Kidney glomerular epithelial cell (primary cell): ENCODE measurements at regions not wholly inside any gene's neighbourhood (a gene's known extent, or its start where the extent isn't known, plus 50 kb on each side); places are given as distances from the start of the nearest gene placed in this dataset.
"Not testable (repeated sequence)": the region's sequence is repeated elsewhere in the genome, so short reads cannot be mapped to it uniquely, and the experiment has no call there.

Experiments used
- DNase-seq: peaks from one replicate; lab custom pipeline; 2025; lab: John Stamatoyannopoulos, UW

DNA sequence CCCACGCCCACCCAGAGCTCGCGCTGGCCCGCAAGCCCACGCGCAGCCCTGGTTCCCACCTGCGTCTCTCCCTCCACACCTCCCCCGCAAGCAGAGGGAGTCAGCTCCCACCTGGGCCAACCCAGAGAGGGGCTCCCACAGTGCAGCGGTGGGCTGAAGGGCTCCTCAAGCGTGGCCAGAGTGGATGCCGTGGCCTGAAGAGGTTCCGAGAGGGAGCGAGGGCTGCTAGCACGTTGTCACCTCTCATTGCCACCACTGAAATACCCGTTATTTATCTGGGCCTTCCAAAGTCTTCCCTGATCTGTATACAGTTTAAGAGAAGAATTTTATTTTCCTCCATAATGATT is 88.3 kb upstream of the MYLIP start:
- no peak for DNase-seq

DNA sequence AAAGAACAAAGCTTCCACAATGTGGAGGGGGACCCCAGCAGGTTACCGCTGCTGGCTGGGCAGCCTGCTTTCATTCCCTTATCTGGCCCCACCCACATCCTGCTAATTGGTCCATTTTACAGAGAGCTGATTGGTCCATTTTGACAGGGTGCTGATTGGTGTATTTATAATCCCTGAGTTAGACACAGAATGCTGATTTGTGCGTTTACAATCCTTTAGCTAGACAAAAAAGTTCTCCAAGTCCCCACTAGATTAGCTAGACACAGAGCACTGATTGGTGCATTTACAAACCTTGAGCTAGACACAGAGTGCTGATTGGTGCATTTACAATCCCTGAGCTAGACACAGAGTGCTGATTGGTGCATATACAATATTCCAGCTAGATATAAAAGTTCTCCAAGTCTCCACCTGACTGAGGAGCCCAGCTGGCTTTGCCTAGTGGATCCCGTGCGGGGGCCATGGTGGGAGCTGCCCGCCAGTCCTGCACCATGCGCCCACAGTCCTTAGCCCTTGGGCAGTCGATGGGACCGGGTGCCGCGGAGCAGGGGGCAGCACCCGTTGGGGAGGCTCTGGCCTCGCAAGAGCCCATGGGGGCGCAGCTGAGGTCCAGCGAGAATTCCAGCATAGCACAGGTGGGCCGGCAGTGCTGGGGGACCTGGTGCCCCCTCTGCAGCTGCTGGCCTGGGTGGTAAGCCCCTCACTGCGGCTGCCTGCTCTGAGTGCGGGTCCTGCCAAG is 88.8 kb upstream of the MYLIP start:
- not testable (repeated sequence) for DNase-seq

DNA sequence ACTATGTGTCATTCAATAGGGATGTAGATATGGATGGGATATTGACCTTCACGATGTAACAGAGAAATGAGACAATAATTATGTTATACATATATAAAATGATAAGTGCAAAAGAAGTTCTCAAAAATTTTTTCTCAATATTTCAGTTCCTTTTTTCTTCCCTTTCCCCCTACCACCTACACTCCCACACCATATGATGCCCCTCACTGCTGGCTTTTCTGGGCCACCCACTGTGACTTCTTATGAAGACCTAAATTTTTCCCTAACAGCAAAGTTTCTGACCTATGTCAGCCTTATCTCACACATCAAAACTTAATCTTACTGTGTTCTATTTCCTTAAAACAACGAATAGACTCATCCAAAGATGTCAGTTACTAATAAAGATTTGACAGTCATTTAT is 89.9 kb upstream of the MYLIP start:
- no peak for DNase-seq

DNA sequence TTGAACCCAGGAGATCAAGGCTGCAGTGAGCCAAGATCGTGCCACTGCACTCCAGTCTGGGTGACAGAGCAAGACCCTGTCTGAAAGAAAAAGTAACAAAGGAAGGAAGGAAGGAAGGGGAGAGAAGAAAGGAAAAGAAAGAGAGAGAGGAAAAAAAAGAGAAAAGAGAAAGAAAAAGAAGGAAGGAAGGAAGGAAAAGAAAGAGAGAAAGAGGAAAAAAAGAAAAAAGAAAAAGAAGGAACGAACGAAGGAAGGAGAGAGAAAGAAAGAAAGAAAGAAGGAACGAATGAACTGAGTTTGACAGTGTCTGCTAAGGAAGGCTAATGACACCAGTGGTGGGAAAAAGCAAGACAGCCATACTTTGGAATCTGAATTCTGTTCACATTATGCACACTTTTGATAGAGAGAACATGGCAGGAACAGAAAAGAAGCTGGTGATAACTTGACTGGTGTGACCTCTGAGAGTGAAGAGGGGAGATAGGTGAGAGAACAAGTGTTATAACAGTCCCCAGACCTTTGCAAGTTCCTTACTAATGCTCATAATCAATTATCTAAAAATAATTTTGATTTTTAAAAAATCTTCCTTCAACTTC is 93.3 kb upstream of the MYLIP start:
- no peak for DNase-seq

DNA sequence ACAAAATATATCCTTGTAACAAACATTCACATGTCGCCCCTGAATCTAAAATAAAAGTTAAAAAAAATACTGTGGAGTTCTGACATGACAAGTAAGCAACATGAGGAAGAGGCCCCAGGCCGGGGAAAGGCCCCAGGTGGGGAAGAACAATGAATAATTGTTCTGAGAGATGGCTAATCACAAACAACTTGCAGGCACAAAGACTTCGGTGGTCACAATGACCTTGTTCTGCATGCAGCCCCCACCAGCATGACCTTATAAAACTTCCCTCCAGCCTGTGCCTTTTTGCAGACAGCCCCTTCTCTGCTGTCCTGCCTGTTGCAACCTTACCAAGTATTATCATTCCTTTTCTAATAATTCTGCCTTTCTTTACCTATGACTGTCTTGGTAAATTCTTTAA is 95.7 kb upstream of the MYLIP start:
- DNase-seq = no peak

DNA sequence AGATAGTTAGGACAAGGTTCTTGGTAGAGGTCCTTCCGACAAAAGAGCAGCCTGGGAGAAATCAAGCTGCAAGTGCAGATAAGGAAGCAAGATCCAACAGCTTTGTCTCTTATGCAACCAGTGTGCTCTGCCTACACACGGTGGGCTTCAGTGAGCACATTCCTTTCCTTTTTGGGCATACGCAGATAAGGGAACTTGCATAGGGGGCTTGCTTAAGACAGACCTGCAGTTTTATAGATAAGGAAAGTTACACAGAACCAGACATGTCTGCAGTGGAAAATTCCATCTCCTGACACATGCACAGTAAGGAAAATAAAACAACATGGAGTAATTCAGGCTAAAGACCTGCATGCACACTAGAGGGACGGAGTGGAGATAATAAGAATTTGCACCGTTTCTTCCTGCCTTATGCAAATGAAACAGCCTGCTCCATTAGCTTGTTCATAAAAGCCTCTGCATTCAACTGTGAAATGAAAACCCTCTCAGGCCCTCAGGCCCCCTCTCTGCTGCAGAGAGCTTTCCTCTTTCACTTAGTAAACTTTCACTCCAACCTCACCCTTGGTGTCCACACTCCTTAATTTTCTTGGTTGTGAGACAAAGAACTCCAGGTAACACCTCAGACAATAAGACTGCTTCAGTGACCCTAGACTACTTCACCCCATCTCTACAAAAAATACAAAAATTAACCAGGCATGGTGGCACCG is 97.5 kb upstream of the MYLIP start:
- no peak for DNase-seq

DNA sequence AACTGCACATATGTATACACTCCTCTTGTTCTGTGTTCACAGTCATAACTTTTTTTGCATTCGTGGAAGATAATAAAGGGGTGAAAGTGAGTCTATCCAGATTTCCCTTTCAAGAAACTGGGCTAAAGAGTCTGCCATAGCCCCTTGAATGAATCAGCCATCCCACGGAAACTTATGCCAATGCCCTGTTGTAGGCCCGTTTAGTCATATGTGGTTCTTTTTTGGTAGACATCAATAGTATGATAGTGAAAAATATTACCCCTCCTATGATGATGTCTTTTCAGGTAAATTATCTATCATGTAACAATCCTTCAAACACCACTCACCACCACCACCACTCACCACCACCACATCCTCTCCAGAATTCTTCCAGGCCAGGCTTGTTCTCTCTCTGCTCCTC is 99.9 kb upstream of the MYLIP start:
- DNase-seq = no peak

DNA sequence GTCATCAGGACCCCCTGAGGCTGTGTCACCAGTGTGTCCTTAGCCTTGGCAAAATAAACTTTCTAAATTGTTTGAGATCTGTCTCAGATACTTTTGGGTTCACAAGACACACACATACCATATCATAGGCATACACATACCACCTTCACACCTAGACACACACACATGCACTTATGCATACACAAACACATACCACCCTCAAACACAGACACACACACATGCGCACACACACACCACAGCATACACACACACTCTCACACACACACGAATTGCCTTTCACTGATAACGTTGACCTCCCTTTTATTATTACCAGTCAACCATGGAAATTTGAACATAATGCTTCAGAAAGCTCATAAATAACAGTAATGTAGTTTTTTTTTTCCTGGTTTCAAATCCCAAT is 108.6 kb upstream of the MYLIP start:
- DNase-seq = no peak

DNA sequence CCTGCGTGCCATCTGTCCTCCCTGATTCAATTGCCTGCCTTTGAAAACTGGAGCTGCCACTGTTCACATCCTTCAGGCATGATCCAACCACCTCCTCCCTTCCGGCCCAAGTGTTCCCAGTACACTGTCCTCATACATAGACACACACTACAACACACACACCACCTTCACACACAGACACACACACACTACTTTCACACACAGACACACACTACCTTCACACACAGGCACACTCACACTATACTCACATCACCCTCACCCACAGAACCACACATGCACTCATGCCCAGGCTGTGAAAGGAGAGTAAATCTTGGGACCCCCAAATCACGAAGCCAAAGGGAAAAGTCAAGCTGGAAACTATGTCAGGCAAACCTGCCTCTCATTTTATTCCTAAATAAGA is 109.4 kb upstream of the MYLIP start:
- DNase-seq = no peak

DNA sequence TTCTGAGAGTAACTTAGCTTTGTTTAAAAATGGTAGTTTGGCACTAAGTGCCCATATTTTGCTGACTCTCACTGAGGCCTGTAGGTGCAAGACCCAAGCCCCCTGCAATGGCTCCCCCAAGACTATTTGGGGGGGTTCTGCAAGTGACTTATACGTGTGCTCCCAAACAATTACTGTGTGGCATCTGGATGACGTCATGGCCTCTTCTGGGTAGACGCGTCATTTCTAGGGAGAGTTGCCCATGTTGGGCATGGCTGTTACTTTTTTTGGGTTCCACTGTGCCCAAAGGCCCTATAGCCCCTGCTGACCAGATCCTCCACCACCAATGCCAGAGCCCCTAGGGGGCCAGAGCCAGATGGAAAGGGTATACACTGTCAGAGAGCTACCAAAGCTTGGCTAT is 110.3 kb upstream of the MYLIP start:
- no peak for DNase-seq

DNA sequence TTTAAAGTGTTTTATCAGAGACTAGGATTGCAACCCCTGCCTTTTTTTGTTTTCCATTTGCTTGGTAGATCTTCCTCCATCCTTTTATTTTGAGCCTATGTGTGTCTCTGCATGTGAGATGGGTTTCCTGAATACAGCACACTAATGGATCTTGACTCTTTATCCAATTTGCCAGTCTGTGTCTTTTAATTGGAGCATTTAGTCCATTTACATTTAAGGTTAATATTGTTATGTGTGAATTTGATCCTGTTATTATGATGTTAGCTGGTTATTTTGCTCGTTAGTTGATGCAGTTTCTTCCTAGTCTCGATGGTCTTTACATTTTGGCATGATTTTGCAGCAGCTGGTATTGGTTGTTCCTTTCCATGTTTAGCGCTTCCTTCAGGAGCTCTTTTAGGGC is 114.6 kb upstream of the MYLIP start:
- DNase-seq = not testable (repeated sequence)

DNA sequence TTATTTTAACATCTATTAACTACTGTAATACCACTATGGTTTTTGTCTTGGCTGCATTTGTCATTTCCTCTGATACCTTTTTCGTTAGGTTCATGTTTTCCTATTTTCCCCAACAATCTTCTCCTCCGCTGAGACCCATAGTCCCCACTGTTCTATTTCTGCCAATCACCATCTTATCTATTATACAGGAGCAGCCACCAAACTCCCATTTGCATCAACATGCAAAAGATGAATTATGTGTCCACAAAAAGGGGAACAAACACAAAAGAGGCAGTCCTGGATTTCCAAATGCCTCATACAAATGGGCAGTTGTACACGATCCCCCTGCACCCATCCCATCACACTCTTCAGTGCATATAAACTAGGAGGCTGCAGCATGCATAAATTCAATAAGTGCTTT is 121.7 kb upstream of the MYLIP start:
- no peak for DNase-seq

DNA sequence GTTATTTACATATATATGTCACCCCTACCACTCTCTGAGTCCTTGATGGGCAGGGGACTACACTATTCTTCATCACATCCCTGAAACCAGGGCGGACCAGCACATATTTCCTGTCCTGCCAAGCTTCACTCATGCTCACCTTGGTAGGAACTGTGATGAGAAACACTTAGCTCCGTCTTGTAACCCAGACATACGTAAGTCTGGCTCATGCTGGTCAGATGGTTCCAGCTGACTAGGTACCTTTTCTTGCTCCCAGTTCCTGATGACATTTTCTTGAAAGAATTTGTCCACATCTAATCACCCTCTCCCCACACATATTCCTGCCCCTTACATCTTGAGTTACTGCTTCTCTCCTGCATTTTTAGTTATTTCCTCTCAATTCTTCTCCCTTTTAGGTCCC is 122.2 kb upstream of the MYLIP start:
- peak; percentile 34 for DNase-seq

DNA sequence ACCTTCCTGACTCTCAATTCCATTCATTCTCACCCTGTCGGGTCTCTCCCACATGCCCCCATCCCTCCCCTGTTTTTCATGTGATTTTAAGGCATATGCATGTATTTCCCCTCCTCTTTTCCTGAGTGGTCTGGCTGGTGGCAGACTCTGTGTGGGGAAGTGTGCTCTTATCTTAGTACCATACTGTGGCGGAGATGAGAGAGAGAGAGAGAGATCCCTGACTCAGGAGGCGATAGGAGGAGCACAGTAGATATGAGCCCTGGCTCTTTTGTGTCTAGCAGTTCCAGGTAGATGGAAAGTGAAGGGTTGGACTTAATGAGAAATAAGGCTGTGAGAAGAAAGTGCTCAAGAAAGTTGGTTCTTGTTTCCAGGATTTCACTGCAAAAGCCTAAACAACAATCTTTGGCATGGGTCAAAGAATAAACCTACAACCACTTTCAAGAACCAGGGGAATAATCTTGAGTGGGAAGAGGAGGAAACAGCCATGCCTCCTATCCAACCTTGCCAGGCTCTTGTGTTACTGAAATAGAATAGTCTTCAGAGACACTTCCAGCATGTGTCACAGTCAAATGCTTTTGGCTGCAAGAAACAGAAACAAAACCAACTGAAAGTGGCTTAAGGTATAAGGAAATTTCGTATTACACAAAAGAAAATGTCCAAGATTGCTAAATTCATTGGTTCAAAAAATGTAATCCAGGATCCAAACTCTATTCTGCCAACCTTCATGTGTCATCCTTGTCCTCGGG is 123.8 kb upstream of the MYLIP start:
- DNase-seq = no peak

DNA sequence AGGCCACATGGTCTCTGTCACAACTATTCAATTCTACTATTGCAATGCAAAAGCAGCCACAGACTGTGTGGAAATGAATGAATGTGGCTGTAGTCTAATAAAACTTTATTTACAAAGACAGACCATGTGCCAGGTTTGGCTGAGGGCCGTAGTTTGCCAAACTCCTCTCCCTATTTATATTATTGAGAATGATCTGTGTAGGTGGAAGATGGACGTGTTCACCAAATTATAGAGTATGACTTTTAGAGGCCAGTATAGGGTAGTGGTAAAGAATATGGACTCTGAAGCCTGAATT is 125.7 kb upstream of the MYLIP start:
- DNase-seq = no peak

DNA sequence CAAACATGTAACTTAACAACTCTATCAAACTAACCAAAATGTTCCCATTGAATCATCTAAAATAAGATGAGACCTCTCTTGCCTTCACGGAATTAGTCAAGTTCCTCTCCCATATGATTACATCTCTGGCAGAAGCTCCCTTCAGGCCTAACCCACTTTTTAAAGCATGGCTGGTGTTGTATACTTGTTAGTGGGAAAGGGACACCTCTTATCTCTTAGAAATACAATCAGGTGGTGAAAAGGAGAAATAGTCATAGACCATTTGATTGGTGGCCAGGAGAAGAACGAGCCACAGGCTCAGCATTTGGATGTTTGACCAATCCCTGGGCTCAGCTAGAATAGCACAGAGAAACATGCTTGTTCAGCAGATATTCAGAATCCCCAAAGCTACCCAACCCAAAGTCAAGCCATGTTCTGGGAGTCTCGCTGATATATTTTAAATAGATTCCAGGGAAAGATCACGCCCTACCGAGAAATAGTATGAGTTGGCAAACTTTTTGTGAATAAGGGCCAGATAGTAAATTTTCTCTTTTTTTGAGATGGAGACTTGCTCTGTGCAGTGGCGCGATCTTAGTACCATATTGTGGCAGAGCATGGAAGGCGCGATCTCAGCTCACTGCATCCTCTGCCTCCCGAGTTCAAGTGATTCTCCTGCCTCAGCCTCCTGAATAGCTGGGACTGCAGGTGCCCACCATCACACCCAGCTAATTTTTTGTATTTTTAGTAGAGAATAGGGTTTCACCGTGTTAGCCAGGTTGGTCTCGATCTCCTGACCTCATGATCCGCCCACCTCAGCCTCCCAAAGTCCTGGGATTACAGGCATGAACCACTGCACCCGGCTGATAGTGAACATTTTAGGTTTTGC is 126.3 kb upstream of the MYLIP start:
- DNase-seq = no peak

DNA sequence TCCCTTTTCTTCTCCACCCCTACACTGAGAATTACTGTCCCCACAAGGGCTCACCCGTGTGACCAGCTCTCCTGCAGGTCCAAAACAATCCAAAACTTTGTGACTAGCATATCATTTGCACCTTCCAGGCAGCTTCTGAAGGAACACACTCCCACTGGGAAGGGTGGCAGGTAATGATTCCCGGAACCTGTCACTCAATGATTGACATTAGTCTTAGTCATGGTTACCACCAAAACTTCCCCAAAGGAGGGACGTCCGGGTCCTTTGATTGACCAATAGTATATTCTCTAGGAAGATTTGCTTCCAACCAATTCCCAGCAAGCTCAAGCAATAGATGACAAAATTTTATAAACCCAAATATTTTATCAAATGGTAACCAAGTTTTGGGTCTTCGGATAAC is 127.7 kb upstream of the MYLIP start:
- no peak for DNase-seq

DNA sequence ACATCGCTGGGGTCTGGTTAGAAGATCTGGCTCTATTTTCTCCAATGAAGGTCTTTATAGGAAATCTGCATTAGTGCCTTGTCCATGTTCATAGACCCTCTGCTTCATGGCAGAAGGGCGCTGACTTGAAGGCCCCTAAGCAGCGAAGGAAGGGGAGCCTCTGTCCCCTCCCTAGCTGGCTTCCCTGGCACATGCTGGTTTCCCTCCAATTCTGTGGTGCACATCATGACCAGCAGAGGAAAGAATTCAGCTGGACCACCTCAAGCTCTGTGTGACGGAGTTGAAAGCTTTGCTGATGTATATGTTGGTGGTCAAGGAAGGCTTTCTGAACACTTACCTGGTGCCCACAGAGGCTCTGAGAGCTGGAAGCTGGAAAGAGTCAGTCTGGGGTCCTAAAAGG is 129.7 kb upstream of the MYLIP start:
- DNase-seq = no peak

DNA sequence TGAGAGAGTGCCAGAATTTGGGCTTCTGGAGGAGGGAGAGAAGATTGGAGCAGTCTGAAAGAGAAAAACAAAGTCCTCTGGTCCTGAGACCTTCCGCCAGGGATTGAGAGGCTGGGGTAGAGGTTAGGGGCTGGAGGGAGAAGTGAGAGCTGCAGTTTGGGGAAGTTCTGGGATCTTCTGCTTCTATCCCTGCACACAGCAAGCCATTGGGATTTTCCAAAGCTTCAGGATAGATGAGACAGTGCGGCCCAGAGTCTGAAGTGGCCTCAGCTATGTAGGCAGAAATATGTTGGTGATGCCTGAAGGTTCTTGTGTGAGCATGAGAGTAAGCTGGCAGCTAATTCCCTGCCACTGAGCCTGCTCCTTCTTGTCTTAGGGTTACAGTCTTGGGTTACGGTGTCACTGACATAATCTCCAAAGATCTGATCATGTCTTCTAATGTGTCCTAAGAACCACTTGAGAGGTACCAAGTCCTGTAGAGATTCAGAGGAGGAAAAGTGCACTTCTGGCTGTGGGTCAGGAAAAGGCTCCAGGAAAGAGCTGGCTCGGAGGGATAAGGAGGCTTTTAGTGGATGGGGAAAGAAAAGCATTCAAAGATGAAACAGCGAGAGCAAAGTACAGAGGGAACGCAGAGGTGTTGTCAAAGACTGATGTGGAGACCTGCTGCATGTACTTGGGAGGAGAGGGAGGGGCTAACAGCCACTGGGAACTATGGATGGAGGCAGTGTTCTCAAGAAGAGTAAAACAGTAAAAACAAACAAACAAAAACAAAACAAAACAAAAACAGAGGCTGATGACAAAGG is 131.1 kb upstream of the MYLIP start:
- DNase-seq = no peak

DNA sequence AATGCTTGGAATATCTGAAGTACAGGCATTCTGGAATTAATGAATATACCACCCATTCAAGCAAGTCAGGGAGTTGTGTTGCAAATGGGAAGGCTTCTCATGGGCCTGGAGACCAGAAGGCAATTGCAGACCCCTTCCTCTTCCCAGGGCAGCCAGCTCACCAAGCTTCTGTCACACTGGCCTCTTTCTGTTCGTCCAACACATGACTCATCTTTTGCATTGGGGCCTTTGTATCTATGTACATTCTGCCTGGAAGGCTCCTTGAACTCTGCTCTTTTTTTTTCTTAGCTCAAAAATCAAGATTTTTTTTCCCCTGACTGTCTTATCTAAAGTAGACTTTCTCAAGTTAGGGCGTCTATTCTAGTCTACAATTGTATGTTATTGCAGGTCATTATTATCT is 132.9 kb upstream of the MYLIP start:
- DNase-seq = no peak

DNA sequence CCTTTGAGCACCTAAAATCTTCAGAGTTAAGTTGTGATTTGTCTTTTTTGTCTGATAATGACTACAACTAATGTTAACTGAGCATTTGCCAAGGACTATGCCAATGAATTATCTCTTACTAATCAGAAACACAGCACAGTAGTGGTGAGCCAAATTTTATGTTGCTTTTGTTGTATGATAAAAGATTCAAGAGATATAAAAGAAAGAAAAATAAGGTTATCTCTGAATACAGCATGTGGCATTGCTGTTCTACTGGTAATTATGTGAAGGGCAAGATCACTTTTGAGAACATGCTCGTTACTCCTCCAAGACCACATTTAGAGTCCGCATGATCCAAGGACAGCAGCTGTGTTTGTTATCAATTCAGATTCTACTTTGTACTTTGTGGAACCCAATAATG is 133.4 kb upstream of the MYLIP start:
- DNase-seq = no peak
